ENCODE measurements at regions not wholly inside any gene's neighbourhood (a gene's known extent, or its start where the extent isn't known, plus 50 kb on each side); places are given as distances from the start of the nearest gene placed in this dataset.

DNA sequence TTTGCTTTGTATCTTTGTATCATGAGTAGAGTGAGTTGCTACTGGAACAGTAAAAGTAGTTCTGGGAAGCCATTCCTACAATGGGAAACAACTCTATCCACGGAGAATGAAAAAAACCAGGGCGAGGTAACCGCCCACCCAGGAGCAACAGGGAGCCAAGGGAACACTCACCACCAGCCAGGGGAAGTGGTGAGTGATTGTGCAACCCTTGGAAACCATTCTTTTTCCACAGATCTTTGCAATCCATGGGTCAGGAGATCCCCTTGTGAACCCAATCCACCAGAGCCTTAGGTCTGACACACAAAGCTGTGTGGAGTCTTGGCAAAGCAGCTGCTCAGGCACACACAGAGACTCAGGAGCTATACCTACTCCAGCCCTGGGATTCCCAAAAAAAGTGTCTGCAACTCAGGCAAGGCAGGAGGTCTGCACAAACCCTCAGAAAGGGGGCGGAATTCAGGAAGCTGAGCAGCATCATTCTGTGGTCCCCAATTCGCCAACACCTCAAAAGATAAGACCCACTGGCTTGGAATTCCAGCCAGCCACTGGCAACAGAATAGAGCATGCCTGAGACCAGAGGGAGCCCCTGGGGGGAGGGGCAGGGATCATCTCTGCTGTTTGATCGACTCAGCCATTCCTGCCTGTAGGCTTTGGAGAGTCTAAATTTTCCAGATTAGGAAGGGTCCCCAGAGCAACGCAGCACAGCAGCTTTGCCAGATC is 52.1 kb upstream of the PPFIA2 start:
- 0 out of 2 replicates have a peak, but pooled peaks cover 3% of the 10 kb centered on the region for H3K4me1 ChIP-seq (ENCODE audit: insufficient read depth, low read length)
- 90% methylated on average over 7 of the region's 7 CpGs for WGBS
- no peak overlapping the region for H3K27ac ChIP-seq (ENCODE audit: low read depth, low read length)
- no peaks in the 10 kb centered on the region for H3K27me3 ChIP-seq (ENCODE audit: insufficient read depth, low read length)
- no peak overlapping the region for H3K9ac ChIP-seq (ENCODE audit: low read depth, low read length)
- no peaks in the 10 kb centered on the region for H3K9me3 ChIP-seq (ENCODE audit: insufficient read depth, low read depth, low read length)
- no peak overlapping the region for H3K4me3 ChIP-seq (ENCODE audit: low read length)
- H3K36me3 ChIP-seq (ENCODE audit: insufficient read depth, low read length): no peaks in the 10 kb centered on the region

DNA sequence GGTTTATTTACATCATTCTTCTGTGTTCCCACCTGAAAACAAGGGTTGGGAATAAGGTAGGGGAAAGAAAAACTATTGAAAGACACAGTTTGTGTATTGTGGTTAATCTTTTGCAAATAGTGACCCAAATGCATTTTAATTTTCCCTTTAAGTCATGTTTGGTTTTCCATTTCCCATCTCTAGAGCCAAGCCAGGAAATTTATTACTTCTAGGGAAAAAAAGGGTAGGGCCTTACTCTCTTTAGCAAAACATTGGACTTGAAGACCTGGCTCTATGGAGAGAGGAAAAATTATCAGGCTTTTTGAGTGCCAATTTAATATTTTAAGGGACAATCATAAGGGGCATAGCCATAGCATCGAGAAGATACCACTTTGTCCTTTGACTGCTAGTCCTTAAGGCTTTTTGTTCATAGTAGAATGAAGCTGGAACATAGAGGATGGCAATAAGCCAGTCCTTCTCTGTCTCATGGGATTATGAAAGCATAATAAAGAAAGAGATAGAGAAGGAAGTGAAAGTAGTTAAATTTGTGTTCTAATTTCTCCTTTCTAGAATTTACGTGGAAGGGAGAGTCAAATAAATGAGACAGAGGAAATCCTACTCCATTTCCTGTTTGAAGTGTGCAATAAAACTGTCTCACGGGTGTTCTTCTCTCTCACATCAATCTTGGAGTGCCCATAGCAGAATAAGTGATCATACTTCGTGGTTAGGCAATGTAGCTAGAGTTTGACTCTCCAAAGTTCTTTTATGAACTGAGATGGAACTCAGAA is 50.9 kb upstream of the PPFIA2 start:
- Histone ChIP-seq H3K27ac (ENCODE audit: low read depth, low read length) (no peak overlapping the region), H3K4me3 (ENCODE audit: low read length) (no peak overlapping the region), H3K9ac (ENCODE audit: low read depth, low read length) (no peak overlapping the region), H3K27me3 (ENCODE audit: insufficient read depth, low read length) (no peaks in the 10 kb centered on the region), H3K36me3 (ENCODE audit: insufficient read depth, low read length) (no peaks in the 10 kb centered on the region), H3K4me1 (ENCODE audit: insufficient read depth, low read length) (0 out of 2 replicates have a peak, but pooled peaks cover 3% of the 10 kb centered on the region), H3K9me3 (ENCODE audit: insufficient read depth, low read depth, low read length) (no peaks in the 10 kb centered on the region)
- 98% methylated on average over 4 of the region's 4 CpGs for WGBS

DNA sequence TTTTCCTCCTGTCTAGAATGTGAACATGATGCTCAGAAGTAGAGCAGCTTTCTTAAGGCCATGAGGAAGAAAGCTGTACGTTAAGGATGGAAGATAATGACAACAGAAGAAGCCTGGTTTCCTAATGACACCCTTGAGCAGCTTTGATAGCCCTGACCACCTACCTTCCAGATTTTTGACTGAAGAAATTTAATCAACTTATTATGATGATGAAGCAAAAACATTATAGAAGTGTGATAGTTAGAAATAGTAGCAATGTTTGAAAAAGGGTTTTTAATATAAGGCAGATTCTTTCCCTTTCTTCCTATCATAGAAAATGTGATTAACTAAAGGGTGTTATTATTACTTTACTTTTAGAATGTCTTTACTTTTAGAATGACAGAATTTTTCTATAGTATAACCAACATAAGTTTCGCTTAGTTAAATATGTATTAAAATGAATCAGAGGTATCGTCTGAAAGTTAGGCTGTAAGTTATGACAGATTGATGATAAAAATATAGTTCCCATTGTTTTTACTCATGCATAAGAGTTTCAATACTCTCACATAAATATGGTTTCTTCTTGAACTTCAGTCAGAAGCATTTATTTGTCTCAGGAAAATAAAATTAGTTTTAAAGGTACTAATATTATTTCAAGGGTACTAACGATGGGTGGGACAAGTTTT is 50.1 kb upstream of the PPFIA2 start:
- Histone ChIP-seq H3K36me3 (ENCODE audit: insufficient read depth, low read length) (no peaks in the 10 kb centered on the region), H3K27ac (ENCODE audit: low read depth, low read length) (no peak overlapping the region), H3K9ac (ENCODE audit: low read depth, low read length) (no peak overlapping the region), H3K4me1 (ENCODE audit: insufficient read depth, low read length) (0 out of 2 replicates have a peak, but pooled peaks cover 3% of the 10 kb centered on the region), H3K4me3 (ENCODE audit: low read length) (no peak overlapping the region), H3K9me3 (ENCODE audit: insufficient read depth, low read depth, low read length) (no peaks in the 10 kb centered on the region), H3K27me3 (ENCODE audit: insufficient read depth, low read length) (no peaks in the 10 kb centered on the region)
- 100% methylated on average over 1 of the region's 4 CpGs for WGBS
